ENCODE measurements at regions not wholly inside any gene's neighbourhood (a gene's known extent, or its start where the extent isn't known, plus 50 kb on each side); places are given as distances from the start of the nearest gene placed in this dataset.

- TF ChIP-seq, protein P1, sequence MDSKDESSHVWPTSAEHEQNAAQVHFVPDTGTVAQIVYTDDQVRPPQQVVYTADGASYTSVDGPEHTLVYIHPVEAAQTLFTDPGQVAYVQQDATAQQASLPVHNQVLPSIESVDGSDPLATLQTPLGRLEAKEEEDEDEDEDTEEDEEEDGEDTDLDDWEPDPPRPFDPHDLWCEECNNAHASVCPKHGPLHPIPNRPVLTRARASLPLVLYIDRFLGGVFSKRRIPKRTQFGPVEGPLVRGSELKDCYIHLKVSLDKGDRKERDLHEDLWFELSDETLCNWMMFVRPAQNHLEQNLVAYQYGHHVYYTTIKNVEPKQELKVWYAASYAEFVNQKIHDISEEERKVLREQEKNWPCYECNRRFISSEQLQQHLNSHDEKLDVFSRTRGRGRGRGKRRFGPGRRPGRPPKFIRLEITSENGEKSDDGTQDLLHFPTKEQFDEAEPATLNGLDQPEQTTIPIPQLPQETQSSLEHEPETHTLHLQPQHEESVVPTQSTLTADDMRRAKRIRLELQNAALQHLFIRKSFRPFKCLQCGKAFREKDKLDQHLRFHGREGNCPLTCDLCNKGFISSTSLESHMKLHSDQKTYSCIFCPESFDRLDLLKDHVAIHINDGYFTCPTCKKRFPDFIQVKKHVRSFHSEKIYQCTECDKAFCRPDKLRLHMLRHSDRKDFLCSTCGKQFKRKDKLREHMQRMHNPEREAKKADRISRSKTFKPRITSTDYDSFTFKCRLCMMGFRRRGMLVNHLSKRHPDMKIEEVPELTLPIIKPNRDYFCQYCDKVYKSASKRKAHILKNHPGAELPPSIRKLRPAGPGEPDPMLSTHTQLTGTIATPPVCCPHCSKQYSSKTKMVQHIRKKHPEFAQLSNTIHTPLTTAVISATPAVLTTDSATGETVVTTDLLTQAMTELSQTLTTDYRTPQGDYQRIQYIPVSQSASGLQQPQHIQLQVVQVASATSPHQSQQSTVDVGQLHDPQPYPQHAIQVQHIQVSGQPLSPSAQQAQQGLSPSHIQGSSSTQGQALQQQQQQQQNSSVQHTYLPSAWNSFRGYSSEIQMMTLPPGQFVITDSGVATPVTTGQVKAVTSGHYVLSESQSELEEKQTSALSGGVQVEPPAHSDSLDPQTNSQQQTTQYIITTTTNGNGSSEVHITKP (tag by site-specific recombination; IDR thresholded peaks at IDR 0.05) = peak; percentile 67
- TF ChIP-seq ZNF777 (tag by site-specific recombination; IDR thresholded peaks at IDR 0.05; ENCODE audit: borderline replicate concordance) (0 out of 2 replicates have a peak, but pooled peaks have one; percentile 20), ZNF621 (tag by site-specific recombination; IDR thresholded peaks at IDR 0.05) (no peak), YY1 (tag by site-specific recombination; IDR thresholded peaks at IDR 0.05) (peak; percentile 25; the same call in 1 of the 2 replicates), ZNF555 (tag by site-specific recombination; conservative IDR thresholded peaks at IDR 0.05) (no peak), EGR2 (tag by site-specific recombination; IDR thresholded peaks at IDR 0.05; ENCODE audit: low read depth) (peak; percentile 93), KLF1 (tag by site-specific recombination; IDR thresholded peaks at IDR 0.05) (peak; percentile 74), ZBTB21 (tag by site-specific recombination; IDR thresholded peaks at IDR 0.05) (no peak), ZBTB8A (tag by site-specific recombination; IDR thresholded peaks at IDR 0.05) (peak; percentile 88), ZNF449 (tag by site-specific recombination; IDR thresholded peaks at IDR 0.05) (peak; percentile 76), GLIS2 (tag by site-specific recombination; IDR thresholded peaks at IDR 0.05) (peak; percentile 64), ZNF398 (tag by site-specific recombination; IDR thresholded peaks at IDR 0.05) (no peak; the same call in 1 of the 2 replicates), GLIS1 (tag by site-specific recombination; IDR thresholded peaks at IDR 0.05) (peak; percentile 9; the same call in 1 of the 2 replicates), ZIC2 (tag by site-specific recombination; IDR thresholded peaks at IDR 0.05) (0 out of 2 replicates have a peak, but pooled peaks have one; percentile 14), REST (tag by site-specific recombination; IDR thresholded peaks at IDR 0.05) (no peak)
- TF ChIP-seq, protein P2, sequence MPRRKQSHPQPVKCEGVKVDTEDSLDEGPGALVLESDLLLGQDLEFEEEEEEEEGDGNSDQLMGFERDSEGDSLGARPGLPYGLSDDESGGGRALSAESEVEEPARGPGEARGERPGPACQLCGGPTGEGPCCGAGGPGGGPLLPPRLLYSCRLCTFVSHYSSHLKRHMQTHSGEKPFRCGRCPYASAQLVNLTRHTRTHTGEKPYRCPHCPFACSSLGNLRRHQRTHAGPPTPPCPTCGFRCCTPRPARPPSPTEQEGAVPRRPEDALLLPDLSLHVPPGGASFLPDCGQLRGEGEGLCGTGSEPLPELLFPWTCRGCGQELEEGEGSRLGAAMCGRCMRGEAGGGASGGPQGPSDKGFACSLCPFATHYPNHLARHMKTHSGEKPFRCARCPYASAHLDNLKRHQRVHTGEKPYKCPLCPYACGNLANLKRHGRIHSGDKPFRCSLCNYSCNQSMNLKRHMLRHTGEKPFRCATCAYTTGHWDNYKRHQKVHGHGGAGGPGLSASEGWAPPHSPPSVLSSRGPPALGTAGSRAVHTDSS (tag by site-specific recombination; IDR thresholded peaks at IDR 0.05) = peak; percentile 62
- TF ChIP-seq, protein P3, sequence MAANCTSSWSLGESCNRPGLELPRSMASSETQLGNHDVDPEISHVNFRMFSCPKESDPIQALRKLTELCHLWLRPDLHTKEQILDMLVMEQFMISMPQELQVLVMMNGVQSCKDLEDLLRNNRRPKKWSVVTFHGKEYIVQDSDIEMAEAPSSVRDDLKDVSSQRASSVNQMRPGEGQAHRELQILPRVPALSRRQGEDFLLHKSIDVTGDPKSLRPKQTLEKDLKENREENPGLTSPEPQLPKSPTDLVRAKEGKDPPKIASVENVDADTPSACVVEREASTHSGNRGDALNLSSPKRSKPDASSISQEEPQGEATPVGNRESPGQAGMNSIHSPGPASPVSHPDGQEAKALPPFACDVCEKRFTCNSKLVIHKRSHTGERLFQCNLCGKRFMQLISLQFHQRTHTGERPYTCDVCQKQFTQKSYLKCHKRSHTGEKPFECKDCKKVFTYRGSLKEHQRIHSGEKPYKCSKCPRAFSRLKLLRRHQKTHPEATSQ (tag by site-specific recombination; IDR thresholded peaks at IDR 0.05) = 0 out of 2 replicates have a peak, but pooled peaks have one; percentile 30
- TF ChIP-seq, protein P4, sequence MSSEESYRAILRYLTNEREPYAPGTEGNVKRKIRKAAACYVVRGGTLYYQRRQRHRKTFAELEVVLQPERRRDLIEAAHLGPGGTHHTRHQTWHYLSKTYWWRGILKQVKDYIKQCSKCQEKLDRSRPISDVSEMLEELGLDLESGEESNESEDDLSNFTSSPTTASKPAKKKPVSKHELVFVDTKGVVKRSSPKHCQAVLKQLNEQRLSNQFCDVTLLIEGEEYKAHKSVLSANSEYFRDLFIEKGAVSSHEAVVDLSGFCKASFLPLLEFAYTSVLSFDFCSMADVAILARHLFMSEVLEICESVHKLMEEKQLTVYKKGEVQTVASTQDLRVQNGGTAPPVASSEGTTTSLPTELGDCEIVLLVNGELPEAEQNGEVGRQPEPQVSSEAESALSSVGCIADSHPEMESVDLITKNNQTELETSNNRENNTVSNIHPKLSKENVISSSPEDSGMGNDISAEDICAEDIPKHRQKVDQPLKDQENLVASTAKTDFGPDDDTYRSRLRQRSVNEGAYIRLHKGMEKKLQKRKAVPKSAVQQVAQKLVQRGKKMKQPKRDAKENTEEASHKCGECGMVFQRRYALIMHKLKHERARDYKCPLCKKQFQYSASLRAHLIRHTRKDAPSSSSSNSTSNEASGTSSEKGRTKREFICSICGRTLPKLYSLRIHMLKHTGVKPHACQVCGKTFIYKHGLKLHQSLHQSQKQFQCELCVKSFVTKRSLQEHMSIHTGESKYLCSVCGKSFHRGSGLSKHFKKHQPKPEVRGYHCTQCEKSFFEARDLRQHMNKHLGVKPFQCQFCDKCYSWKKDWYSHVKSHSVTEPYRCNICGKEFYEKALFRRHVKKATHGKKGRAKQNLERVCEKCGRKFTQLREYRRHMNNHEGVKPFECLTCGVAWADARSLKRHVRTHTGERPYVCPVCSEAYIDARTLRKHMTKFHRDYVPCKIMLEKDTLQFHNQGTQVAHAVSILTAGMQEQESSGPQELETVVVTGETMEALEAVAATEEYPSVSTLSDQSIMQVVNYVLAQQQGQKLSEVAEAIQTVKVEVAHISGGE (tag by site-specific recombination; conservative IDR thresholded peaks at IDR 0.05; ENCODE audit: low read depth) = 0 out of 2 replicates have a peak, but pooled peaks have one; percentile 16
These were observed 419.4 kb downstream of the UQCRFS1 start (continued) for GRCh38 chr19:28793391-28794168.
